ENCODE measurements at regions not wholly inside any gene's neighbourhood (a gene's known extent, or its start where the extent isn't known, plus 50 kb on each side); places are given as distances from the start of the nearest gene placed in this dataset.
"Not testable (repeated sequence)": the region's sequence is repeated elsewhere in the genome, so short reads cannot be mapped to it uniquely, and the experiment has no call there.

DNA sequence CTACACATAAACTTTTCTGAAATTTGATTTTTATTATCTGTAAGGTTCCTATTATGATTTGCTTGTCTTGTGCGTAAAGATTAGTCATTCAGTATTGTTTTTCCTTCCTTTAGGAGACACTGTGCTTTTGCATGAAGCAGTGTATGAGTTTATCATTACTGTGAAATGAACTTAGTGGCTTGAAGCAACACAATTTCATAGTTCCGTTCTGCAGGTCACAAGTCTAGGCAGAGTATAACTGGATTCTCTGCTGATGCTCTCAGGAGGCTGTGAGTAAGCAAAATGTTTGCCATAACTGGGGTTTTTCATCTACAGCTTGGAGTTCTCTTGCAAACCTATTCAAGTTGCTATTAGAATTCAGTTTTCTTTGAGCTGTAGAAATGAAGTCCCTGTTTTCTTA, 1136.1 kb downstream of the OTOL1 start:
- H3K9me3 ChIP-seq: peaks cover 0 to 6% (median 0%) of the 10 kb centered on the region in 4 donors
- TF ChIP-seq, protein P1, sequence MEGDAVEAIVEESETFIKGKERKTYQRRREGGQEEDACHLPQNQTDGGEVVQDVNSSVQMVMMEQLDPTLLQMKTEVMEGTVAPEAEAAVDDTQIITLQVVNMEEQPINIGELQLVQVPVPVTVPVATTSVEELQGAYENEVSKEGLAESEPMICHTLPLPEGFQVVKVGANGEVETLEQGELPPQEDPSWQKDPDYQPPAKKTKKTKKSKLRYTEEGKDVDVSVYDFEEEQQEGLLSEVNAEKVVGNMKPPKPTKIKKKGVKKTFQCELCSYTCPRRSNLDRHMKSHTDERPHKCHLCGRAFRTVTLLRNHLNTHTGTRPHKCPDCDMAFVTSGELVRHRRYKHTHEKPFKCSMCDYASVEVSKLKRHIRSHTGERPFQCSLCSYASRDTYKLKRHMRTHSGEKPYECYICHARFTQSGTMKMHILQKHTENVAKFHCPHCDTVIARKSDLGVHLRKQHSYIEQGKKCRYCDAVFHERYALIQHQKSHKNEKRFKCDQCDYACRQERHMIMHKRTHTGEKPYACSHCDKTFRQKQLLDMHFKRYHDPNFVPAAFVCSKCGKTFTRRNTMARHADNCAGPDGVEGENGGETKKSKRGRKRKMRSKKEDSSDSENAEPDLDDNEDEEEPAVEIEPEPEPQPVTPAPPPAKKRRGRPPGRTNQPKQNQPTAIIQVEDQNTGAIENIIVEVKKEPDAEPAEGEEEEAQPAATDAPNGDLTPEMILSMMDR (IDR thresholded peaks at IDR 0.05): no peak
- no peak for TF ChIP-seq POLR2A (IDR thresholded peaks at IDR 0.05)
- no peak for DNase-seq (ENCODE audit: low spot score in 2 of 2)
- H3K27me3 ChIP-seq: no peaks in the 10 kb centered on the region
- no peak overlapping the region for H3K27ac ChIP-seq
- no peaks in the 10 kb centered on the region for H3K4me1 ChIP-seq
- no peaks in the 10 kb centered on the region for H3K36me3 ChIP-seq
- 53 to 57% methylated on average over 2 of the region's 2 CpGs for WGBS, 2 donors
- H3K4me3 ChIP-seq: no peak overlapping the region

DNA sequence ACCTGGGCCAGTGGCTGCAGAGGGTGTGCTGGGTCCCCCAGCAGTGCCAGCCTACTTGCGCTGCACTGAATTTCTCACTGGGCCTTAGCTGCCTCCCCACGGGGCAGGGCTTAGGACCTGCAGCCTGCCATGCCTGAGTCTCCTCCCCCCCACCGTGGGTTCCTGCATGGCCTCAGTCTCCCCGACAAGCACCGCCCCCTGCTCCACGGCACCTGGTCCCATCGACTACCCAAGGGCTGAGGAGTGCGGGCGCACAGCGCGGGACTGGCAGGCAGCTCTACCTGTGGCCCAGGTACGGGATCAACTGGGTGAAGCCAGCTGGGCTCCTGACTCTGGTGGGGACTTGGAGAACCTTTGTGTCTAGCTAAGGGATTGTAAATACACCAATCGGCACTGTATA, 1143.6 kb downstream of the OTOL1 start:
- WGBS, 2 donors: 98 to 100% methylated on average over 7 to 13 of the region's 13 CpGs
- H3K27ac ChIP-seq; H3K4me1 ChIP-seq; H3K27me3 ChIP-seq; DNase-seq (ENCODE audit: low spot score in 2 of 2); H3K4me3 ChIP-seq; H3K36me3 ChIP-seq: not testable (repeated sequence)
- peaks cover 0 to 13% (median 0%) of the 10 kb centered on the region in 4 donors for H3K9me3 ChIP-seq

DNA sequence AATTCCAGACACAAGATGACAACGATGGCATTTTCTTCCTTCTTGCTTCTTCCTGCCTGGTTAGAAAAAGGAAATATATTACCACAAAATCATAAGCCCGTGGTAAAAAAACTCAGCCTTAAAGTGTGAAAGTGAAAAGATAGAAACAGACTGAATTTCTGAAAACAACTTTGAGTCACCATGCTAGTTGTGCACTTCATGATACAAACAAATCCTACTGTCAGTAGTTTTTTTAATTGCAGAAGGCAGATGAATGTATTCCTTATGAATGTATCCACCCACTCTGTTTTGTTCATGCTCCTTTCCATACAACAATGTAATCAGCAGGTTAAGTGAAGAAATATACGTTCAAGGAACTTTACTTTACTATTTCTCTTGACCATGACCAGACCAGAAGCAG, 1144.7 kb downstream of the OTOL1 start:
- WGBS, 2 donors: 69 to 76% methylated on average over 3 of the region's 3 CpGs
- no peak for DNase-seq (ENCODE audit: low spot score in 2 of 2)
- Histone ChIP-seq H3K27ac (no peak overlapping the region), H3K9me3 (peaks cover 0 to 13% (median 0%) of the 10 kb centered on the region in 4 donors), H3K36me3 (no peaks in the 10 kb centered on the region), H3K27me3 (no peaks in the 10 kb centered on the region), H3K4me3 (no peak overlapping the region), H3K4me1 (no peaks in the 10 kb centered on the region)
- TF ChIP-seq, protein P1 (IDR thresholded peaks at IDR 0.05): no peak
- no peak for TF ChIP-seq POLR2A (IDR thresholded peaks at IDR 0.05)
- TF ChIP-seq EP300 (IDR thresholded peaks at IDR 0.05): no peak

DNA sequence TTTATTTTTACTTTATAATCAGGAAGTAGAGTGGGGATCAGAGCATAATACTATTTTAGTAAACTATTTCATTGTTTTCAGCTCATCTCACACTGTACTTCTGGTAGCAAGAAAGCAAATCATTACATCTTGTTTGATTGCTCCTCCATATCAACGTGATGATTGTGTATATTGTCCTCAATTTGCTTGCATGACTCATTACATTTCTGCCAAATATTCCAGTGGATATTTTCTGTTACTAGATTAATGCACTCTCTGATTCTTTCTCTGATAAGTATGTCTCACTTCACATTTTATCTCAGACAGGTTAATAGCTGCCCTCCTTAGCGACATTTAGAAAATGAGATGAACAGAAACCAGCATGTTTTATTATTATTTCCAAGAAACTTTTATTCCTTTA, 1145.3 kb downstream of the OTOL1 start:
- TF ChIP-seq EP300 (IDR thresholded peaks at IDR 0.05) (no peak), POLR2A (IDR thresholded peaks at IDR 0.05) (no peak)
- TF ChIP-seq, protein P1 (IDR thresholded peaks at IDR 0.05): no peak
- Histone ChIP-seq H3K36me3 (no peaks in the 10 kb centered on the region), H3K4me1 (no peaks in the 10 kb centered on the region), H3K27ac (no peak overlapping the region), H3K27me3 (no peaks in the 10 kb centered on the region), H3K9me3 (peaks cover 0 to 13% (median 0%) of the 10 kb centered on the region in 4 donors), H3K4me3 (no peak overlapping the region)
- WGBS, 2 donors: 63 to 68% methylated on average over 2 of the region's 2 CpGs
- no peak for DNase-seq (ENCODE audit: low spot score in 2 of 2)

DNA sequence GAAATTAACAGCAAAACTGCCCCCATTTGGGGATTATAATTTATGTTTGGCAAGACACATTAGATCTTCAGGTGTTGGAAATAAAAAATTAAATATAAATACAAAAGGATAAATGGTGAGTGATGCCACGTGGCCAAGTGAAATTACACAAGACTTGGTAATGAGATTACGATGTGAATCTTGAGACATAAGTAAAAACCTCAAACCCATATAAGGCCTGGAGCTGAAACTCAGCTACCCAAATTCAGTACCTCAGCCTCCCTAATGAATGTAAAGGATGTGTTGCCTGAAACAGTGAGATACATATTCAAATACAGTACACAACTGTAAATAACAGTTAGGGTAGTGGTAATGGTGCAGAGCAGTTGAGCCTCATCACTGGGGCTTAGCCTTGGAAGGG, 1146.6 kb downstream of the OTOL1 start:
- no peak overlapping the region for H3K4me3 ChIP-seq
- no peaks in the 10 kb centered on the region for H3K36me3 ChIP-seq
- TF ChIP-seq, protein P1 (IDR thresholded peaks at IDR 0.05): no peak
- TF ChIP-seq EP300 (IDR thresholded peaks at IDR 0.05) (no peak), POLR2A (IDR thresholded peaks at IDR 0.05) (no peak)
- peaks cover 0 to 16% (median 2%) of the 10 kb centered on the region in 4 donors for H3K9me3 ChIP-seq
- no peak overlapping the region for H3K27ac ChIP-seq
- no peak for DNase-seq (ENCODE audit: low spot score in 2 of 2)
- 55 to 87% methylated on average over 2 of the region's 2 CpGs for WGBS, 2 donors
- no peaks in the 10 kb centered on the region for H3K27me3 ChIP-seq
- no peaks in the 10 kb centered on the region for H3K4me1 ChIP-seq

DNA sequence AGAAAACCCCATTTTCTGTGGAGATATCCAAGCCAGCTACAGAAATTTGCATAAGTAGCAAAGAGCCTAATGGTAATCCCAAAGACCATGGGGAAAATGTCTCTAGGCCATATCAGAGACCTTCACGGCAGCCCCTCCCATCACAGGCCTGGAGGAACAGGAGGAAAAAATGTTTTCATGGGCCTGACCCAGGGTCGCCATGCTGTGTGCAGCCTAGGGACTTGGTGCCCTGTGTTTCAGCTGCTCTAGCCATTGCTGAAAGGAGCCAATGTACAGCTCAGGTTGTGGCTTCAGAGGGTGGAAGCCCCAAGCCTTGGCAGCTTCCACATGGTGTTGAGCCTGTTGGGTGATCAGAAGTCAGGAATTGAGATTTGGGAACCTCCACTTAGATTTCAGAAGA, 1150.7 kb downstream of the OTOL1 start:
- Histone ChIP-seq H3K4me1 (no peaks in the 10 kb centered on the region), H3K4me3 (no peak overlapping the region), H3K9me3 (peaks cover 0 to 11% (median 2%) of the 10 kb centered on the region in 4 donors), H3K27me3 (no peaks in the 10 kb centered on the region), H3K27ac (no peak overlapping the region), H3K36me3 (no peaks in the 10 kb centered on the region)
- no peak for DNase-seq (ENCODE audit: low spot score in 2 of 2)
- 75 to 87% methylated on average over 2 of the region's 2 CpGs for WGBS, 2 donors
- TF ChIP-seq EP300 (IDR thresholded peaks at IDR 0.05) (no peak), POLR2A (IDR thresholded peaks at IDR 0.05) (no peak)
- TF ChIP-seq, protein P1 (IDR thresholded peaks at IDR 0.05): no peak

Data from tibial nerve (tissue), 4 donors.